ENCODE measurements at regions not wholly inside any gene's neighbourhood (a gene's known extent, or its start where the extent isn't known, plus 50 kb on each side); places are given as distances from the start of the nearest gene placed in this dataset.

- no peaks in the 10 kb centered on the region for H3K36me3 ChIP-seq (ENCODE audit: control insufficient read depth, insufficient read depth, low read length)
- no peak overlapping the region for H4K8ac ChIP-seq (ENCODE audit: low read depth in 2 of 2, low read length in 2 of 2)
- in situ Hi-C loops (cut with MboI; ENCODE audit: low sequenced_read_pairs) = no loop called here
- no peak overlapping the region for H2BK5ac ChIP-seq (ENCODE audit: low read depth, low read length, poor library complexity, severe bottlenecking)
- H3K18ac ChIP-seq (ENCODE audit: low read depth, low read length) = no peak overlapping the region
- no peak overlapping the region for H3K14ac ChIP-seq (replicated peaks; ENCODE audit: low read depth, low read length)
- H3K9me1 ChIP-seq (ENCODE audit: insufficient read depth, low read length) = no peaks in the 10 kb centered on the region
- H4K91ac ChIP-seq (ENCODE audit: insufficient read depth, low read depth, low read length) = no peak overlapping the region
- POLR2A ChIA-PET (ENCODE audit: unreplicated experiment) = no interaction called here
- H3K27me3 ChIP-seq (ENCODE audit: control insufficient read depth, insufficient read depth, low read length) = peaks cover 4% of the 10 kb centered on the region
- CTCF ChIA-PET = no interaction called here
- intact Hi-C loops (cut with micrococcal nuclease) = no loop called here
- H3K9ac ChIP-seq (ENCODE audit: low read depth, low read length) = no peak overlapping the region
- ATAC-seq (ENCODE audit: low read depth) (no peak), DNase-seq (no peak)
- H3K4me3 ChIP-seq (ENCODE audit: insufficient read depth, low read depth, low read length) = no peak overlapping the region
- no peak overlapping the region for H3K4me2 ChIP-seq (ENCODE audit: low read depth, low read length)
- no peak overlapping the region for H2AFZ ChIP-seq (replicated peaks; ENCODE audit: low read length, poor library complexity)
- no peak overlapping the region for H2BK20ac ChIP-seq (ENCODE audit: low read depth, low read length)
- no peak overlapping the region for H2BK15ac ChIP-seq (ENCODE audit: low read depth, low read length)
- no peak overlapping the region for H3K23ac ChIP-seq (ENCODE audit: low read depth, low read length)
- H3K56ac ChIP-seq (ENCODE audit: extremely low read depth, insufficient read depth, low read length) = no peak overlapping the region
- no peak overlapping the region for H3K27ac ChIP-seq (ENCODE audit: insufficient read depth, low read length)
- no CpG with 5 or more reads among the region's 3 CpGs for WGBS, 2 experiments (ENCODE audit: extremely low coverage in 2 of 2, insufficient read length in 1 of 2)
- no peaks in the 10 kb centered on the region for H4K20me1 ChIP-seq (ENCODE audit: insufficient read depth, low read length)
- no peak overlapping the region for H2AK5ac ChIP-seq (ENCODE audit: low read depth, low read length)
- no peak overlapping the region for H2BK120ac ChIP-seq (ENCODE audit: low read depth, low read length)
- H3K4me1 ChIP-seq (ENCODE audit: control insufficient read depth, insufficient read depth, low read length) = peaks cover 2% of the 10 kb centered on the region; the same call in 1 of the 2 replicates
- no peak overlapping the region for H4K5ac ChIP-seq (ENCODE audit: low read depth, low read length)
- no peaks in the 10 kb centered on the region for H3K9me3 ChIP-seq (ENCODE audit: control insufficient read depth, insufficient read depth, low read length)
- H2AK9ac ChIP-seq (replicated peaks; ENCODE audit: low read depth, low read length, poor library complexity) = no peak overlapping the region
- TF ChIP-seq BHLHE40 (IDR thresholded peaks at IDR 0.05; ENCODE audit: low read depth, low read length) (no peak), MXI1 (IDR thresholded peaks at IDR 0.05; ENCODE audit: borderline replicate concordance, low read depth, low read length) (no peak), RCOR1 (IDR thresholded peaks at IDR 0.05; ENCODE audit: insufficient replicate concordance, low read length) (no peak)
- H3K4ac ChIP-seq (ENCODE audit: low read depth, low read length) = no peak overlapping the region
- dilution Hi-C loops (cut with HindIII; ENCODE audit: low sequenced_read_pairs, unreplicated experiment) = no loop called here
- H3K79me1 ChIP-seq (ENCODE audit: low read depth in 1 of 2, low read length in 2 of 2) = no peaks in the 10 kb centered on the region
- no TSS peak for BruUV-seq (replicated peaks)
These were observed 643.8 kb upstream of the TENM4 start for GRCh38 chr11:80084608-80085007.
